ENCODE measurements at regions not wholly inside any gene's neighbourhood (a gene's known extent, or its start where the extent isn't known, plus 50 kb on each side); places are given as distances from the start of the nearest gene placed in this dataset.

DNA sequence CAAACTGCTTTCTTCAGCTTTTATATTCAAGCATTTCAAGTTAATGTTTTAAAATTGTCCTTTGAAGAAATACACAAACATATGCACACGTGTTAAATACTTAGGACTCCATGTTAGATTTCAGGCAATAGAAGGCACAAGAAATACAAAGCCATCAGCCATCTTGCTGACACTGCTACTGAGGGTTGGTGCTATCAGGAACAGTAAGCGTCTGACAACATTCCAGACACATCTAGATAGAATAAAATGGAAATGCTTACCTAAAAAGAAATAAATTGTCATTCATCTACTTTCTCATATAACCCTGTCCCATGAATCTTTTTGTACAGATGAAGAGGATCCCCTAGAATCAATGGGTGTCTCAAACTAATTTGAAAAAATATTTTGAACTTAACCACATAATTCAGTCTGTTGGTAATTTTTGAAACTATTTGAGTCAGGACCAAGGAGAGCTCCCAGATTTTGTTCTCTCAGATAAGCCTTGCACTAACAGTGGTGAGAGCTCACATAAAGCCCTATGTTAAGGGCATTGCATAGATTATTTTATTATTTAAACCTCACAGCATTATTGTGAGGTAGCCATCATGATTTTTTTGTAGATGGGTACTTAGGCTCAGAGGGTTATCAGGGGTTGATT lies 631.1 kb upstream of the POU3F2 start:
- TF ChIP-seq, protein P1, sequence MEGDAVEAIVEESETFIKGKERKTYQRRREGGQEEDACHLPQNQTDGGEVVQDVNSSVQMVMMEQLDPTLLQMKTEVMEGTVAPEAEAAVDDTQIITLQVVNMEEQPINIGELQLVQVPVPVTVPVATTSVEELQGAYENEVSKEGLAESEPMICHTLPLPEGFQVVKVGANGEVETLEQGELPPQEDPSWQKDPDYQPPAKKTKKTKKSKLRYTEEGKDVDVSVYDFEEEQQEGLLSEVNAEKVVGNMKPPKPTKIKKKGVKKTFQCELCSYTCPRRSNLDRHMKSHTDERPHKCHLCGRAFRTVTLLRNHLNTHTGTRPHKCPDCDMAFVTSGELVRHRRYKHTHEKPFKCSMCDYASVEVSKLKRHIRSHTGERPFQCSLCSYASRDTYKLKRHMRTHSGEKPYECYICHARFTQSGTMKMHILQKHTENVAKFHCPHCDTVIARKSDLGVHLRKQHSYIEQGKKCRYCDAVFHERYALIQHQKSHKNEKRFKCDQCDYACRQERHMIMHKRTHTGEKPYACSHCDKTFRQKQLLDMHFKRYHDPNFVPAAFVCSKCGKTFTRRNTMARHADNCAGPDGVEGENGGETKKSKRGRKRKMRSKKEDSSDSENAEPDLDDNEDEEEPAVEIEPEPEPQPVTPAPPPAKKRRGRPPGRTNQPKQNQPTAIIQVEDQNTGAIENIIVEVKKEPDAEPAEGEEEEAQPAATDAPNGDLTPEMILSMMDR (conservative IDR thresholded peaks at IDR 0.05; ENCODE audit: low read length), result no peak
- TF ChIP-seq EZH2phosphoT487 (IDR thresholded peaks at IDR 0.05; ENCODE audit: borderline replicate concordance), result no peak
